Neural progenitor cell (in vitro differentiated cells): ENCODE measurements at regions not wholly inside any gene's neighbourhood (a gene's known extent, or its start where the extent isn't known, plus 50 kb on each side); places are given as distances from the start of the nearest gene placed in this dataset.

Experiments
- DNase-seq: peaks from one replicate; pipeline ENCODE4 v3.0.0-alpha.2; 2016; ENCODE audit warnings: low spot score
- H2AFZ ChIP-seq: fragments of 200-600 bp; sonication (generic); replicated peaks from 2 replicates; pipeline ENCODE4 v1.6.1; 2016; ENCODE audit warnings: antibody characterized with exemption
- H3F3A ChIP-seq: fragments of 200-600 bp; sonication (generic); 2 replicates; pipeline ENCODE4 v1.6.1; 2016; ENCODE audit warnings: antibody characterized with exemption, low read depth
- H3K27ac ChIP-seq: fragments of 200-600 bp; sonication (generic); 2 replicates; pipeline ENCODE4 v1.5.1; 2016; ENCODE audit warnings: mild to moderate bottlenecking
- H3K27me3 ChIP-seq: fragments of 200-600 bp; sonication (generic); 2 replicates; pipeline ENCODE4 v1.6.1; 2016; ENCODE audit warnings: mild to moderate bottlenecking, moderate library complexity
- H3K36me3 ChIP-seq: fragments of 200-600 bp; sonication (generic); 2 replicates; pipeline ENCODE4 v1.5.1; 2016
- H3K4me1 ChIP-seq: fragments of 200-600 bp; sonication (generic); 2 replicates; pipeline ENCODE4 v1.6.1; 2016; ENCODE audit warnings: mixed run types
- H3K4me2 ChIP-seq: fragments of 200-600 bp; sonication (generic); 2 replicates; pipeline ENCODE4 v1.6.1; 2016
- H3K4me3 ChIP-seq: fragments of 200-600 bp; sonication (generic); 2 replicates; pipeline ENCODE4 v1.5.1; 2016
- H3K79me2 ChIP-seq: fragments of 200-600 bp; sonication (generic); 2 replicates; pipeline ENCODE4 v1.6.1; 2016; ENCODE audit warnings: low read depth
- H3K9ac ChIP-seq: fragments of 200-600 bp; sonication (generic); 2 replicates; pipeline ENCODE4 v1.6.1; 2016
- H3K9me3 ChIP-seq: fragments of 200-600 bp; sonication (generic); 2 replicates; pipeline ENCODE4 v1.5.1; 2016; ENCODE audit warnings: low read depth
- H4K20me1 ChIP-seq: fragments of 200-600 bp; sonication (generic); 2 replicates; pipeline ENCODE4 v1.6.1; 2016; ENCODE audit warnings: low read depth
- H3K27ac Mint-ChIP-seq: 3 replicates; pipeline ENCODE4 v1.8.0; 2021; ENCODE audit warnings: mixed read lengths
- H3K27me3 Mint-ChIP-seq: 2 replicates; pipeline ENCODE4 v1.8.0; 2022; ENCODE audit warnings: low read depth, mild to moderate bottlenecking, inconsistent platforms, moderate library complexity, mixed read lengths; ENCODE audit not compliant: insufficient read depth
- H3K36me3 Mint-ChIP-seq: 3 replicates; pipeline ENCODE4 v1.8.0; 2021; ENCODE audit warnings: mixed read lengths
- H3K4me1 Mint-ChIP-seq: 3 replicates; pipeline ENCODE4 v1.8.0; 2021; ENCODE audit warnings: mixed read lengths
- H3K4me3 Mint-ChIP-seq: 3 replicates; pipeline ENCODE4 v1.8.0; 2021; ENCODE audit warnings: mild to moderate bottlenecking, moderate library complexity, mixed read lengths
- H3K9me3 Mint-ChIP-seq: 3 replicates; pipeline ENCODE4 v1.8.0; 2020; ENCODE audit warnings: mixed read lengths
- EZH2 ChIP-seq: fragments of 200-600 bp; sonication (generic); IDR thresholded peaks from 2 replicates; pipeline ENCODE4 v1.6.1; 2017; ENCODE audit warnings: antibody characterized with exemption, mild to moderate bottlenecking, moderate library complexity
- EZH2phosphoT487 ChIP-seq: fragments of 200-600 bp; sonication (generic); IDR thresholded peaks from 2 replicates; pipeline ENCODE4 v1.6.1; 2017; ENCODE audit warnings: antibody characterized with exemption
- TF ChIP-seq, protein P1 (sequence below): fragments of 200-600 bp; sonication (generic); IDR thresholded peaks from 2 replicates; pipeline ENCODE4 v1.5.1; 2017; ENCODE audit warnings: antibody characterized with exemption, mild to moderate bottlenecking

- H3K4me1 ChIP-seq = no peaks in the 10 kb centered on the region
- Mint-ChIP-seq H3K4me3 (no peak overlapping the region), H3K27ac (no peak overlapping the region), H3K27me3 (no peaks in the 10 kb centered on the region), H3K36me3 (no peaks in the 10 kb centered on the region), H3K4me1 (no peaks in the 10 kb centered on the region), H3K9me3 (peaks cover 7% of the 10 kb centered on the region)
- H2AFZ ChIP-seq = no peak overlapping the region
- H3K27me3 ChIP-seq = no peaks in the 10 kb centered on the region
- no peak overlapping the region for H3K4me3 ChIP-seq
- no peaks in the 10 kb centered on the region for H3K79me2 ChIP-seq
- H3K9me3 ChIP-seq = peaks cover 12% of the 10 kb centered on the region
- H3K9ac ChIP-seq = no peak overlapping the region
- H3K4me2 ChIP-seq = no peak overlapping the region
- H3K27ac ChIP-seq = no peak overlapping the region
- no peak for DNase-seq
- H3K36me3 ChIP-seq = no peaks in the 10 kb centered on the region
- H3F3A ChIP-seq = no peaks in the 10 kb centered on the region
- TF ChIP-seq, protein P1, sequence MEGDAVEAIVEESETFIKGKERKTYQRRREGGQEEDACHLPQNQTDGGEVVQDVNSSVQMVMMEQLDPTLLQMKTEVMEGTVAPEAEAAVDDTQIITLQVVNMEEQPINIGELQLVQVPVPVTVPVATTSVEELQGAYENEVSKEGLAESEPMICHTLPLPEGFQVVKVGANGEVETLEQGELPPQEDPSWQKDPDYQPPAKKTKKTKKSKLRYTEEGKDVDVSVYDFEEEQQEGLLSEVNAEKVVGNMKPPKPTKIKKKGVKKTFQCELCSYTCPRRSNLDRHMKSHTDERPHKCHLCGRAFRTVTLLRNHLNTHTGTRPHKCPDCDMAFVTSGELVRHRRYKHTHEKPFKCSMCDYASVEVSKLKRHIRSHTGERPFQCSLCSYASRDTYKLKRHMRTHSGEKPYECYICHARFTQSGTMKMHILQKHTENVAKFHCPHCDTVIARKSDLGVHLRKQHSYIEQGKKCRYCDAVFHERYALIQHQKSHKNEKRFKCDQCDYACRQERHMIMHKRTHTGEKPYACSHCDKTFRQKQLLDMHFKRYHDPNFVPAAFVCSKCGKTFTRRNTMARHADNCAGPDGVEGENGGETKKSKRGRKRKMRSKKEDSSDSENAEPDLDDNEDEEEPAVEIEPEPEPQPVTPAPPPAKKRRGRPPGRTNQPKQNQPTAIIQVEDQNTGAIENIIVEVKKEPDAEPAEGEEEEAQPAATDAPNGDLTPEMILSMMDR = no peak
- TF ChIP-seq EZH2 = no peak
- no peak for TF ChIP-seq EZH2phosphoT487
- no peaks in the 10 kb centered on the region for H4K20me1 ChIP-seq
Measured at GRCh38 chr21:25029580-25029979, 577.7 kb downstream of the MRPL39 start.

DNA sequence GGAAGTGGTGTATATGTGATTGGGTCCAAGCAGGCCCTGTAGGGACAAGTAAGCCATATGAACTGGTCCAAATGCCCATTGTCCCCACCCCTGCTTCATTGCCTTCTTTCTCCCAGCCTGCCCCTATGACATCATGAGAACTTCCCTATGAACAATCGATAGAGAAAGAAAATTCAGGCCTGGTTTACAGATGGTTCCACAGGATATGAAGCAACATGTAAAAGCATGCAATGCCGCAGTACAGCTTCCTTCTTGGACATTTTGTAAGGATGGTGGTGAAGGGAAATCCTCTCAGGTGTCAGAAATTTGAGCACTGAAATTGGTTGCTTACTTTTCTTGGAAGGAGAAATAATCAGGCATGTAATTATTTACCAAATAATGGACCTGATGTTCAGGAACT, 581.7 kb downstream of the MRPL39 start:
- no peak for TF ChIP-seq EZH2phosphoT487
- TF ChIP-seq, protein P1 = no peak
- no peak for TF ChIP-seq EZH2
- H3K27ac ChIP-seq = no peak overlapping the region
- no peaks in the 10 kb centered on the region for H3K27me3 Mint-ChIP-seq
- H4K20me1 ChIP-seq = no peaks in the 10 kb centered on the region
- H3K79me2 ChIP-seq = no peaks in the 10 kb centered on the region
- no peak overlapping the region for H3K4me3 ChIP-seq
- H3K4me1 ChIP-seq = no peaks in the 10 kb centered on the region
- no peak overlapping the region for H3K9ac ChIP-seq
- no peak overlapping the region for H3K4me2 ChIP-seq
- no peaks in the 10 kb centered on the region for H3K27me3 ChIP-seq
- no peak for DNase-seq
- H3K27ac Mint-ChIP-seq = no peak overlapping the region
- H3K4me3 Mint-ChIP-seq = no peak overlapping the region
- no peaks in the 10 kb centered on the region for H3K36me3 ChIP-seq
- no peak overlapping the region for H2AFZ ChIP-seq
- H3F3A ChIP-seq = no peaks in the 10 kb centered on the region
- no peaks in the 10 kb centered on the region for H3K36me3 Mint-ChIP-seq
- peaks cover 7% of the 10 kb centered on the region for H3K9me3 ChIP-seq
- peaks cover 10% of the 10 kb centered on the region for H3K9me3 Mint-ChIP-seq
- no peaks in the 10 kb centered on the region for H3K4me1 Mint-ChIP-seq

- Histone ChIP-seq H4K20me1 (no peaks in the 10 kb centered on the region), H3K4me2 (no peak overlapping the region), H3F3A (no peaks in the 10 kb centered on the region), H2AFZ (no peak overlapping the region), H3K27me3 (no peaks in the 10 kb centered on the region), H3K27ac (no peak overlapping the region), H3K36me3 (no peaks in the 10 kb centered on the region), H3K9ac (no peak overlapping the region), H3K9me3 (peaks cover 7% of the 10 kb centered on the region), H3K79me2 (no peaks in the 10 kb centered on the region), H3K4me1 (no peaks in the 10 kb centered on the region), H3K4me3 (no peak overlapping the region)
- H3K4me3 Mint-ChIP-seq = no peak overlapping the region
- no peaks in the 10 kb centered on the region for H3K4me1 Mint-ChIP-seq
- no peak overlapping the region for H3K27ac Mint-ChIP-seq
- H3K36me3 Mint-ChIP-seq = no peaks in the 10 kb centered on the region
- H3K9me3 Mint-ChIP-seq = peaks cover 14% of the 10 kb centered on the region
- H3K27me3 Mint-ChIP-seq = peaks cover 3% of the 10 kb centered on the region
- no peak for DNase-seq
- TF ChIP-seq, protein P1 = no peak
- TF ChIP-seq EZH2 = no peak
- no peak for TF ChIP-seq EZH2phosphoT487
Measured at GRCh38 chr21:25024639-25025038, 582.6 kb downstream of the MRPL39 start.

- no peak overlapping the region for H3K4me2 ChIP-seq
- TF ChIP-seq EZH2phosphoT487 (no peak), EZH2 (no peak)
- TF ChIP-seq, protein P1 = no peak
- no peak for DNase-seq
- no peaks in the 10 kb centered on the region for H3K27me3 ChIP-seq
- no peak overlapping the region for H3K27ac ChIP-seq
- H2AFZ ChIP-seq = no peak overlapping the region
- no peak overlapping the region for H3K27ac Mint-ChIP-seq
- no peaks in the 10 kb centered on the region for H3K36me3 Mint-ChIP-seq
- H3F3A ChIP-seq = no peaks in the 10 kb centered on the region
- H3K4me1 ChIP-seq = no peaks in the 10 kb centered on the region
- no peaks in the 10 kb centered on the region for H3K4me1 Mint-ChIP-seq
- H3K36me3 ChIP-seq = no peaks in the 10 kb centered on the region
- no peak overlapping the region for H3K4me3 Mint-ChIP-seq
- H3K4me3 ChIP-seq = no peak overlapping the region
- H3K9ac ChIP-seq = no peak overlapping the region
- H3K9me3 ChIP-seq = no peaks in the 10 kb centered on the region
- H3K9me3 Mint-ChIP-seq = peaks cover 4% of the 10 kb centered on the region
- no peaks in the 10 kb centered on the region for H4K20me1 ChIP-seq
- no peaks in the 10 kb centered on the region for H3K79me2 ChIP-seq
- H3K27me3 Mint-ChIP-seq = peaks cover 2% of the 10 kb centered on the region
Measured at GRCh38 chr21:25005388-25005787, 601.9 kb downstream of the MRPL39 start.
